ENCODE measurements at regions not wholly inside any gene's neighbourhood (a gene's known extent, or its start where the extent isn't known, plus 50 kb on each side); places are given as distances from the start of the nearest gene placed in this dataset.

DNA sequence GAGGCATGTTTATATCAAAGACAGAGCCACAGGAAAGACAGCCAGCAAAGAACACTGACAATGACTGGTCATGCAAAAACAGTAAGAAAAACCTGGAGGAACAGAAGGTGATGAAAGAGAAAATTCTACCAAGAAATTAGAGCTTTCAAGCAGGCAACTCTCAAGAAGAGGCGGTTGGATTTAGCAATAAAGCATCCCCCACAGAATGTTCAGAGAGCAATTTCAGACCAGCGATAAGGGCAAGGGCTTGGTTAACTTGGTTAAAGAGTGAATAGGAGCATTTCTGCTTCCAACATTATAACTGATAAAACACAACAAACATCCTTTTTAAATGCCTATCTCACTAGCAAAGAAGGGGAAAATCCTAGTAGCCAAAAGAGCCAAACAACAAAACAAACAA is 68.0 kb upstream of the NCKAP5 start:
- TF ChIP-seq, protein P1, sequence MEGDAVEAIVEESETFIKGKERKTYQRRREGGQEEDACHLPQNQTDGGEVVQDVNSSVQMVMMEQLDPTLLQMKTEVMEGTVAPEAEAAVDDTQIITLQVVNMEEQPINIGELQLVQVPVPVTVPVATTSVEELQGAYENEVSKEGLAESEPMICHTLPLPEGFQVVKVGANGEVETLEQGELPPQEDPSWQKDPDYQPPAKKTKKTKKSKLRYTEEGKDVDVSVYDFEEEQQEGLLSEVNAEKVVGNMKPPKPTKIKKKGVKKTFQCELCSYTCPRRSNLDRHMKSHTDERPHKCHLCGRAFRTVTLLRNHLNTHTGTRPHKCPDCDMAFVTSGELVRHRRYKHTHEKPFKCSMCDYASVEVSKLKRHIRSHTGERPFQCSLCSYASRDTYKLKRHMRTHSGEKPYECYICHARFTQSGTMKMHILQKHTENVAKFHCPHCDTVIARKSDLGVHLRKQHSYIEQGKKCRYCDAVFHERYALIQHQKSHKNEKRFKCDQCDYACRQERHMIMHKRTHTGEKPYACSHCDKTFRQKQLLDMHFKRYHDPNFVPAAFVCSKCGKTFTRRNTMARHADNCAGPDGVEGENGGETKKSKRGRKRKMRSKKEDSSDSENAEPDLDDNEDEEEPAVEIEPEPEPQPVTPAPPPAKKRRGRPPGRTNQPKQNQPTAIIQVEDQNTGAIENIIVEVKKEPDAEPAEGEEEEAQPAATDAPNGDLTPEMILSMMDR (conservative IDR thresholded peaks at IDR 0.05; ENCODE audit: low read depth, low read length), result no peak
- TF ChIP-seq POLR2A (IDR thresholded peaks at IDR 0.05; ENCODE audit: low read depth, low read length) (no peak), CEBPB (IDR thresholded peaks at IDR 0.05; ENCODE audit: low read depth, low read length) (no peak), MXI1 (IDR thresholded peaks at IDR 0.05; ENCODE audit: borderline replicate concordance, low read depth, low read length) (no peak), FOS (IDR thresholded peaks at IDR 0.05; ENCODE audit: low read depth, low read length) (no peak), RFX5 (IDR thresholded peaks at IDR 0.05; ENCODE audit: low read depth, low read length) (no peak), BHLHE40 (IDR thresholded peaks at IDR 0.05; ENCODE audit: low read depth, low read length) (no peak)
- TF ChIP-seq, protein P2, sequence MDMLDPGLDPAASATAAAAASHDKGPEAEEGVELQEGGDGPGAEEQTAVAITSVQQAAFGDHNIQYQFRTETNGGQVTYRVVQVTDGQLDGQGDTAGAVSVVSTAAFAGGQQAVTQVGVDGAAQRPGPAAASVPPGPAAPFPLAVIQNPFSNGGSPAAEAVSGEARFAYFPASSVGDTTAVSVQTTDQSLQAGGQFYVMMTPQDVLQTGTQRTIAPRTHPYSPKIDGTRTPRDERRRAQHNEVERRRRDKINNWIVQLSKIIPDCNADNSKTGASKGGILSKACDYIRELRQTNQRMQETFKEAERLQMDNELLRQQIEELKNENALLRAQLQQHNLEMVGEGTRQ (IDR thresholded peaks at IDR 0.05; ENCODE audit: low read depth, low read length), result no peak
